ENCODE measurements at regions not wholly inside any gene's neighbourhood (a gene's known extent, or its start where the extent isn't known, plus 50 kb on each side); places are given as distances from the start of the nearest gene placed in this dataset.
A peak's percentile ranks its signal among the peaks of the same experiment; 100 is the strongest.

DNA sequence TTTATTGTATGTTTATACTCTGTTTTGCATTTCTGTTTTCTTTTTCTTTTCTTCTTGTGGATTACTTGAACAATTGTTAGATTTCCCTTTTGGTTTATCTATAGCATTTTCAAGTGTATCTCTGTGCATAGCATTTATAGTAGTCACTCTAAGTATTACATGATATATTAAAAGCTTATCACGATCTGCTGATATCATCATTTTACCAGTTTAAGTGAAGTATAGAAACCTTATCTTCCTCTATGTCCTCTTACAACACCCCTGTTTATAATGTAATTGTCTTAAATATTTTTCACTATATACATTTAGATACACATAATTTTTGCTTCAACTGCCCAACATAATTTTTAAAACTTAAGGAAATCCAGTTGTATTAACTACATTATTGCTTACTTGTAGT lies 513.9 kb upstream of the CELF2 start:
- no peak overlapping the region for H3K9ac ChIP-seq
- H3K4me3 ChIP-seq, result no peak overlapping the region
- peaks cover 0 to 17% (median 0%) of the 10 kb centered on the region in 10 experiments; a peak in 4 of 20 replicates for H3K4me1 ChIP-seq
- no peak overlapping the region for H3K27ac ChIP-seq
- H3K4me2 ChIP-seq, result no peak overlapping the region
- H4K20me1 ChIP-seq, result no peaks in the 10 kb centered on the region
- TF ChIP-seq Cebpa-rat (IDR thresholded peaks at IDR 0.05), result no peak
- no peaks in the 10 kb centered on the region for H3K36me3 ChIP-seq
- H3K27me3 ChIP-seq, result no peaks in the 10 kb centered on the region
- no peaks in the 10 kb centered on the region for H3K9me3 ChIP-seq (replicated peaks in 1 of 11)

DNA sequence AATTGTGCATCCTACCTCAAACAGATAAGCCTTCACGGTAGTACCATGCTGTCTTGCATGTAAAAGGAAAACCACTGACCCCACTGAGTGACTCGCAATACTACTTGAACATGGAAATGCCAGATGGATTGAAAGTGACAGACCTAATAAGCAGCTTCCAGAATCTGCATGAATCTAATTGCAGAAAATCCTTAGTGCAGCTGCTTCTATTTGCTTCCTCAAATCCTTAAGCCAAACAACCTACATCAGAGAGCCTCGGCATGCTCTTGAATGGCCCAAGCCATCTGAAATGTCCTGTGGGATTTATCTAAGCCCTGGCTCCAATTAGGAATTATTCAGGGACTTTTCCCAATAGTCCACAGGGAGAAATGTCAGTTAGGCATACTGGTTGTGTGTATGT lies 509.5 kb upstream of the CELF2 start:
- Histone ChIP-seq H3K36me3 (no peaks in the 10 kb centered on the region), H3K9ac (no peak overlapping the region), H3K4me3 (no peak overlapping the region), H3K27me3 (no peaks in the 10 kb centered on the region), H3K27ac (no peak overlapping the region), H3K4me2 (no peak overlapping the region), H3K9me3 (replicated peaks in 1 of 11) (no peaks in the 10 kb centered on the region), H4K20me1 (no peaks in the 10 kb centered on the region), H3K4me1 (no peaks in the 10 kb centered on the region)
- TF ChIP-seq Cebpa-rat (IDR thresholded peaks at IDR 0.05), result no peak

DNA sequence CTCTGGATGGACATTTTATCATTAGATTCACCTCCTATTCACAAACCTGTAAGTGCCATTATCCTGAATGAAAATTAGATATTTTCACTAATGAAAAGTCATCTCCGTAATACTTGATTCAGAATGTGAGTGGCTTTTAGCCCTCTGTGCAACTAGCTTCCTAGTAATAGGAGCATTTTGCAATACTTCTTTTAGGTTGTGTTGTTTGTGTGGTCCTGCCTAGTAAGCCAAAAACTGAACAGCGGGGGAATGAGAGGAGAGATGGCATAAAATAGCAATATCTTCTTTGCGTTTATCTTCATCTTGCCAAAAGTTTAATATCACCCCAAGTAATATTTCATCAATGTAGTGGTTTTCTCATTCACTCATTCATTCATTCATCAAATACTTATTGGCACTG lies 507.5 kb upstream of the CELF2 start:
- Histone ChIP-seq H3K9ac (no peak overlapping the region), H3K36me3 (no peaks in the 10 kb centered on the region), H3K4me2 (no peak overlapping the region), H3K27me3 (no peaks in the 10 kb centered on the region), H3K27ac (no peak overlapping the region), H3K4me3 (no peak overlapping the region), H4K20me1 (no peaks in the 10 kb centered on the region), H3K9me3 (replicated peaks in 1 of 11) (no peaks in the 10 kb centered on the region), H3K4me1 (no peaks in the 10 kb centered on the region)
- TF ChIP-seq Cebpa-rat (IDR thresholded peaks at IDR 0.05), result peak in 7 of 11 experiments; percentile 27 to 75 (median 67); a peak in 9 of 22 replicates

DNA sequence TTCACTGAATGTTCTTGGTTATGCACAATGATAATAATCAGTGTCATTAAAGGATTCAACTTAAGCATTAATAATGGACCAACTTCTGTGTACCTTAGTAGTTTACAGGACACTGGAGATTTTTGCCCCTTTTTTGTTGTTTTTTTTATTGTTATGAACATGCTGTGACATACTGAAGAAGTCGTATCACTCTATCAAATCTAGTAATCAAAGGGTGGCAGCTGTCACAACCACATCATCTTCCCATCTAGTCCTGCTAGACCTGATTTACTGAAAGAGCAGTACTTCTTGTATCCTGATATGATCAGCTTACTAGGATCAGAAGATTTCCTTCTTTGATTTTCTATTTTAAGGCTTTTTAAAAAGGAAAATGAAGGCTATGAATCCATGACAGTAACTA lies 504.6 kb upstream of the CELF2 start:
- Histone ChIP-seq H3K9me3 (replicated peaks in 1 of 11) (no peaks in the 10 kb centered on the region), H3K27ac (no peak overlapping the region), H3K4me1 (no peaks in the 10 kb centered on the region), H4K20me1 (no peaks in the 10 kb centered on the region), H3K4me2 (no peak overlapping the region), H3K9ac (no peak overlapping the region), H3K27me3 (no peaks in the 10 kb centered on the region), H3K36me3 (no peaks in the 10 kb centered on the region), H3K4me3 (no peak overlapping the region)
- no peak for TF ChIP-seq Cebpa-rat (IDR thresholded peaks at IDR 0.05)

DNA sequence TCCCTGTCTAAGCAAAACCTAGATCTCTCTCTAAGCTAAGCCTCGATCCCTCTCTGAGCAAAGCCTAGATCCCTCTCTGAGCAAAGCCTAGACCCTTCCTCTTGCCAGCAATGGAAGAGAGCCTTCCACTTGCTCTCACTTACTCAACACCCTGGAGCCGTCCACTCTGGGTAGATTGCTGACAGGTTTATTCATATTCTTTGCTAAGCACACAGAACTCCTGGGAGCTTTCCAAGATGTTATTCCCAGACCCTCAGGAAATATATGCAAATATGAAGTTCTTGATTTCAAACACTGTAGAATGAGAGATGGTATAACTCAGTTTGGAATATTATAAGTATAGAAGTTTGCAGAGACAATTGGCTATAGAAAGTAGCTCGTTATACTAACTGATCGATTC lies 503.8 kb upstream of the CELF2 start:
- no peaks in the 10 kb centered on the region for H3K9me3 ChIP-seq (replicated peaks in 1 of 11)
- H3K27me3 ChIP-seq, result no peaks in the 10 kb centered on the region

DNA sequence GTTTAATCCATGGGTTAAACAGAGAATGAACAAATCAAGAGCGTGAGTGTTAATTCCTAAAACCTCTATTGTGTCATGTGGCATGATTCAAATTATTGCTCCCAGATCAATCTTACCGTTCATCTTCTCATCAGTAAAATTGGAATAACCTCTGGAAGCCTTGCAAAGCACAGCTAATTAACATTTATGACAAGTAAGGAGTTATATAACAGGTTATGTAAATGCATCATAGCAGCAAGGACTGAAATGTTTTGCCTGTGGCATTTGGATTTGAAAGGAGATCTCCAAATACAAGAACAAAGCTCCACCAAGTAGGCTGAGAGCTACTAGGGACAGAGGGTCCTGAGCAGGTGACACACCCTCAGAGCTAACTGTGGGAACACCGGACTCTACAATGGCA lies 502.9 kb upstream of the CELF2 start:
- H3K4me2 ChIP-seq, result no peak overlapping the region

More for the DNA sequence above, 503.8 kb upstream of the CELF2 start:
- no peaks in the 10 kb centered on the region for H4K20me1 ChIP-seq
- no peak overlapping the region for H3K4me2 ChIP-seq
- no peak overlapping the region for H3K9ac ChIP-seq
- no peak overlapping the region for H3K4me3 ChIP-seq
- TF ChIP-seq Cebpa-rat (IDR thresholded peaks at IDR 0.05), result no peak
- H3K4me1 ChIP-seq, result no peaks in the 10 kb centered on the region
- no peak overlapping the region for H3K27ac ChIP-seq
- no peaks in the 10 kb centered on the region for H3K36me3 ChIP-seq

DNA sequence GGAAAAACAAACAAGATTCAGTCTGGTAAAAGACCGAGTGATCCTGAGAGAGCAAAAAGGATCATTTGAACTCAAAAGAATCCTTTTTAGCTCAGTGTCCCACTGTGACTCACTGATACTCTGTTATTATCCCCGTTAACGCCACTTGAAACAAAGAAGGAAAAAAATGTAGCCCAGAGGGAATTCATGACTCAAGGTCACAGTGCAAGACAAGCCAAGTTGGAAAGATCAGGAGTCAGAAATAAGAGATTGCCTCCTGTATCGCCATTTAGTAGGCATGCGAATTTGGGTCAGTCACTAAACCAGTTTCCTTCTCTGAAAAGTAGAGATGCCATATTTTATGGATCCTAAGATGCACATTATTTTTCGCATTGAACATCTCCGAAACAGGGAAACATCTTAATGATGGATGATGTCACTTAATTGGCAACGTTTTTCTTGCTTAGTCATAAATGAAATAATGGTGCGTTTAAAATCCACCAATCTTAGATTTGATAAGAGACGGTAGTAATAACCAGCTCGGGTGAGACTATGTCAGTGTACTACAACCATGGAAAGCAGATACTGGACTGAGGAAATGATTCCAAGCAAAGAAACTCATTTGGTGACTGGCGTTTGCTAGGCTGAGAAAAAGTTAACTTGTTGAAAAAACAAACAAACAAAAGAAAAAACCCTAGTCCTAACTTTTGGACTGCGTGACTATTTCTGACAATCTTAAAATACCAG lies 502.0 kb upstream of the CELF2 start:
- Histone ChIP-seq H4K20me1 (no peaks in the 10 kb centered on the region), H3K9me3 (replicated peaks in 1 of 11) (no peaks in the 10 kb centered on the region), H3K4me1 (peaks cover 0 to 4% (median 0%) of the 10 kb centered on the region in 10 experiments; a peak in 3 of 20 replicates), H3K36me3 (no peaks in the 10 kb centered on the region), H3K27me3 (no peaks in the 10 kb centered on the region), H3K4me3 (no peak overlapping the region), H3K4me2 (no peak overlapping the region), H3K9ac (no peak overlapping the region), H3K27ac (no peak overlapping the region)
- TF ChIP-seq Cebpa-rat (IDR thresholded peaks at IDR 0.05), result no peak

More for the DNA sequence above, 502.9 kb upstream of the CELF2 start:
- Histone ChIP-seq H3K9me3 (replicated peaks in 1 of 11) (no peaks in the 10 kb centered on the region), H3K36me3 (no peaks in the 10 kb centered on the region), H3K4me3 (no peak overlapping the region), H3K27ac (no peak overlapping the region), H3K4me1 (no peaks in the 10 kb centered on the region), H3K27me3 (no peaks in the 10 kb centered on the region), H4K20me1 (no peaks in the 10 kb centered on the region), H3K9ac (no peak overlapping the region)
- no peak for TF ChIP-seq Cebpa-rat (IDR thresholded peaks at IDR 0.05)

DNA sequence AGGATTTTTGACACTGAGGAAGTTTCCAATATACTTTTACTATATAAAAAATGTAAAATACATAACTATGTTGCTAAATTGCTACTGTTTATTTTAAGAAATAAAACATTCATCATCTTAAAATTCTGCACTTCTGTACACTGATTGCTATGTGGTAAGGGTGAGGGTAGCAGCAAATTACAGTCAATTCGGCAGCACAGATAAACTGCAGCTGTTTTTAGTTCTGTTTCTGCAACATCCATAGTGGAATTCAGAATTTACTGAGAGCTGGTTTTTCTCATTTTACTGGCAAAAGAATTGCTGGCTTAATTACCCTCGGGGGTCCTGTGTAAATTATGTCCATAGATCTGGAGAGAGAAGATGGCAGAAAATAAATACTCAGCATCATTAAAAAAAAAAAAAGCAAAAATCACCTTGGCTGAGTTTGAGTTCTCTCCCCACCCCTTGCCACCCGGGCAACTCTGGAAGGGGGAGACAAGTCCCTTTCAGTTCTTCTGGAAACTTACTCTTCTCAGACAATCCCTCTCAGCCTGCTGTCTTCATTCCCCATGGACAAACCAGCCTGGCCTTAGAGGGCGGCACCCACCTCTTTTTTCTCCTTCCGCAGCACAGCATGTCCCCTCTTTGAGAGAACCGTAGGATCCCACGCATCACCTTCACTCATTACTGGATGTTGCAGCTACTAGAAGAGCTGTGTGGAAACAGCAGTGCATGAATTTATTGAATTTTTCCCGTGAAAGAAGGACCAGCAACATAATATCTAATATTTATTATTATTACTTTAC lies 501.1 kb upstream of the CELF2 start:
- Histone ChIP-seq H3K27ac (no peak overlapping the region), H3K4me3 (no peak overlapping the region), H4K20me1 (no peaks in the 10 kb centered on the region), H3K4me2 (no peak overlapping the region), H3K9ac (no peak overlapping the region), H3K4me1 (peaks cover 0 to 11% (median 0%) of the 10 kb centered on the region in 10 experiments; a peak in 3 of 20 replicates), H3K9me3 (replicated peaks in 1 of 11) (no peaks in the 10 kb centered on the region), H3K27me3 (no peaks in the 10 kb centered on the region), H3K36me3 (no peaks in the 10 kb centered on the region)
- TF ChIP-seq Cebpa-rat (IDR thresholded peaks at IDR 0.05), result no peak

DNA sequence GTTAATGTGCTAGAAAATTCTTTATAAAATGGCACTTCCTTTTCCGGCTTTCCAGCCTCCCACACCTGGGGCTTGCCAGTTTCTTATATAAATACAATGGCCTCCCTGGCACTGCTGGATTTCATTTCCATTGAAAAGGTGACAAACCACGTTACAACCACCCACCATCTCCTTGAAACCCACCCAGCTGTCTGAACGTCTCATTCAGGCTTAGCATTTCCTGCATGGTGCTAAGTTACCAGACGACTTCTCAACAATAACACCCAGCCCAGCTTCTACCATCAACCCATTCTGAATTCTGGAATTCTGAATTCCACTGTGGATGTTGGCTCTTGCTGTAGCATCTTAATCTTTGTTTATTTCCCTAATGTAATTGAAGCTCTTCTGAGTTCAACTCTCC lies 499.8 kb upstream of the CELF2 start:
- Histone ChIP-seq H3K27ac (no peak overlapping the region), H3K27me3 (no peaks in the 10 kb centered on the region), H3K9ac (no peak overlapping the region), H4K20me1 (no peaks in the 10 kb centered on the region), H3K4me1 (peaks cover 0 to 11% (median 0%) of the 10 kb centered on the region in 10 experiments; a peak in 3 of 20 replicates), H3K4me2 (no peak overlapping the region), H3K4me3 (no peak overlapping the region), H3K9me3 (replicated peaks in 1 of 11) (no peaks in the 10 kb centered on the region), H3K36me3 (no peaks in the 10 kb centered on the region)
- TF ChIP-seq Cebpa-rat (IDR thresholded peaks at IDR 0.05), result no peak

DNA sequence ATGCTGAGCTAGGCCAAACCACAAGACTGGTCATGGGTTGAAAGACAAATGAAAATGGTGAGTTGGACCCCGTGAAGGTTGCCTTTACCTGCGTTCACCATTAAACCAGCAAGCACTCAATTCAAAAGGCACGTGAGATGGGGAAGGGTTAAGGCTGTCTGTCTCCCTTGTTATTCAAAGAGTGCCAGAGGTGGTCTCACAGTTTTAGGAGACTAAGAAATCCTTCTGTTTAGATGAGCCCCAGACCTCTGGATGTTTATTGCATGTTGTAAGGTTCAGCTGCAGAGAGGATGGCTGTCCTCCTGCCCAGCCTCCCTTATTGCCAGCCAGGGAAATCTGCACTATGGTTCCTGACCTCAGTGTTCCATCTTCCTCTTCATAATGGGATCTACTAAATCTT lies 498.0 kb upstream of the CELF2 start:
- Histone ChIP-seq H3K36me3 (no peaks in the 10 kb centered on the region), H3K27me3 (no peaks in the 10 kb centered on the region), H3K9me3 (replicated peaks in 1 of 11) (no peaks in the 10 kb centered on the region), H4K20me1 (no peaks in the 10 kb centered on the region), H3K9ac (no peak overlapping the region), H3K27ac (no peak overlapping the region), H3K4me2 (no peak overlapping the region), H3K4me1 (peaks cover 0 to 11% (median 0%) of the 10 kb centered on the region in 10 experiments; a peak in 3 of 20 replicates), H3K4me3 (no peak overlapping the region)
- no peak for TF ChIP-seq Cebpa-rat (IDR thresholded peaks at IDR 0.05)
